ENCODE measurements at regions not wholly inside any gene's neighbourhood (a gene's known extent, or its start where the extent isn't known, plus 50 kb on each side); places are given as distances from the start of the nearest gene placed in this dataset.

DNA sequence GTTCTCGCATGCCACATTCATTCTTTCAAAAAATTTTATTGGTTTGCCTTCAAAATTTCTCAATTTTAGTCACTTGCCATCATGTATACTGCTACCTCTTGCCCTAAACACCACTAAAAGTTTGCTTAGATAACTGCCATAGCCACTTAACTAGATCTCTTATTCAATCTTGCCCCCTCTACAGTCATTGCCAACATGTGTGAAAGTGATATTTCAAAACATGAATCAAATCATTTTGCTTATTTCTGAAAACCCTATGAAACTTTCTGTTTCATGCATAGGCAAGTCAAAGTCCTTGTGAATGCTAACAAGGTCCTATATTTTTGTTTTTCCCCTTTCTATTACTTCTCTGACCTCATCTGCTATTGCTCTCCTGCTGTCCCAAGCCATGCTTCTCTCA, 397.1 kb downstream of the KCNJ3 start:
- intact Hi-C loops (cut with DNase I), result no loop called here
- TF ChIP-seq CTCF (IDR thresholded peaks at IDR 0.05) (no peak), POLR2A (IDR thresholded peaks at IDR 0.05) (no peak)

GRCh38 chr2:155080373-155080772, 381.9 kb downstream of the KCNJ3 start:
- Histone ChIP-seq H3K4me1 (no peaks in the 10 kb centered on the region), H3K27me3 (no peaks in the 10 kb centered on the region), H3K9me3 (no peaks in the 10 kb centered on the region), H3K27ac (no peak overlapping the region), H3K36me3 (no peaks in the 10 kb centered on the region), H3K4me3 (no peak overlapping the region)
- WGBS, 2 donors, result 31 to 35% methylated on average over 2 of the region's 2 CpGs
- no peak for DNase-seq
- intact Hi-C loops (cut with DNase I), result no loop called here
- TF ChIP-seq CTCF (IDR thresholded peaks at IDR 0.05) (no peak), POLR2A (IDR thresholded peaks at IDR 0.05) (no peak)

More for the DNA sequence above, 397.1 kb downstream of the KCNJ3 start:
- 61 to 86% methylated on average over 1 of the region's 1 CpG for WGBS, 2 donors
- Histone ChIP-seq H3K27ac (no peak overlapping the region), H3K36me3 (no peaks in the 10 kb centered on the region), H3K27me3 (no peaks in the 10 kb centered on the region), H3K9me3 (no peaks in the 10 kb centered on the region), H3K4me1 (no peaks in the 10 kb centered on the region), H3K4me3 (no peak overlapping the region)
- DNase-seq, result no peak

DNA sequence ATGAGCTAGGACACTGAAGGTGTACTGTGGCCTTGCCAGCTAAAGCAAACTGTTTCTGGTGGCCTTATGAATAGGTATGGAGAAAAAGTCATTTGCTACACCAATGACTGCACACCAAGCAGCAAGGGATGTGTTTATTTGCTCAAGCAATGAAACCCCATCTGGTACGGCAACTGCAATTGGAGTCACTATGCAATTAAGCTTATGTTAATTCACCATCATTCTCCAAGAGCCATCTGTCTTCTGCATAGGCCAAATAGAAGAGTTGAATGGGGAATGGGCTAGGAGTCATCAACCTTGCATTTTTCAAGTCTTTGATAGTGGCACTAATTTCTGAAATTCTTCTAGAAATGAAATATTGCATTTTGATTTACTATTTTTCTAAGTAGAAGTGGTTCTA, 372.0 kb downstream of the KCNJ3 start:
- intact Hi-C loops (cut with DNase I), result no loop called here
- Histone ChIP-seq H3K27me3 (no peaks in the 10 kb centered on the region), H3K36me3 (no peaks in the 10 kb centered on the region), H3K9me3 (no peaks in the 10 kb centered on the region), H3K27ac (no peak overlapping the region), H3K4me3 (no peak overlapping the region), H3K4me1 (no peaks in the 10 kb centered on the region)
- TF ChIP-seq POLR2A (IDR thresholded peaks at IDR 0.05), result no peak
- no peak for TF ChIP-seq CTCF (IDR thresholded peaks at IDR 0.05)
- WGBS, 2 donors, result 63 to 84% methylated on average over 1 of the region's 1 CpG
- no peak for DNase-seq

DNA sequence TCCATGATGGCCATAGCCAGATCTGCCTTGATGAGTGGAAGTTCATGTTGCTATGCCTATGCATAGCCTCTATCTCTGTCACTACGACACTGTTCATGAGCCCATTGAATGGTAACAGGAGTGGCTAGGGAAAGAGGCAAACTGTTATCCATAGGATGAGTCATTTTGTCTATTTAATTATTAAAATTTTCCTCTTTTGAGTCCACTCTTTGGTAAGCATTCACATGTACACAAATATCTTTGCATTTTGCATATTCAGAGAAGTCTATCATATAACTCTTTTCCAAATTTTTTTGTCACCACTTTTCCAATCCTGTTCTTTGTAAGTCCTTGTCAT, 364.4 kb downstream of the KCNJ3 start:
- H3K27ac ChIP-seq, result no peak overlapping the region
- WGBS, 2 donors, result 82 to 88% methylated on average over 1 of the region's 1 CpG
- no peaks in the 10 kb centered on the region for H3K36me3 ChIP-seq
- intact Hi-C loops (cut with DNase I), result no loop called here
- H3K27me3 ChIP-seq, result no peaks in the 10 kb centered on the region
- DNase-seq, result no peak
- H3K9me3 ChIP-seq, result no peaks in the 10 kb centered on the region
- TF ChIP-seq POLR2A (IDR thresholded peaks at IDR 0.05), result no peak
- no peak for TF ChIP-seq CTCF (IDR thresholded peaks at IDR 0.05)
- H3K4me1 ChIP-seq, result no peaks in the 10 kb centered on the region
- no peak overlapping the region for H3K4me3 ChIP-seq

- Histone ChIP-seq H3K4me1 (no peaks in the 10 kb centered on the region), H3K27ac (no peak overlapping the region), H3K9me3 (no peaks in the 10 kb centered on the region), H3K27me3 (no peaks in the 10 kb centered on the region), H3K36me3 (no peaks in the 10 kb centered on the region), H3K4me3 (no peak overlapping the region)
- intact Hi-C loops (cut with DNase I), result no loop called here
- no peak for DNase-seq
- TF ChIP-seq POLR2A (IDR thresholded peaks at IDR 0.05), result no peak
- 64 to 76% methylated on average over 2 of the region's 2 CpGs for WGBS, 2 donors
These were observed 363.9 kb downstream of the KCNJ3 start for GRCh38 chr2:155062250-155062921.

DNA sequence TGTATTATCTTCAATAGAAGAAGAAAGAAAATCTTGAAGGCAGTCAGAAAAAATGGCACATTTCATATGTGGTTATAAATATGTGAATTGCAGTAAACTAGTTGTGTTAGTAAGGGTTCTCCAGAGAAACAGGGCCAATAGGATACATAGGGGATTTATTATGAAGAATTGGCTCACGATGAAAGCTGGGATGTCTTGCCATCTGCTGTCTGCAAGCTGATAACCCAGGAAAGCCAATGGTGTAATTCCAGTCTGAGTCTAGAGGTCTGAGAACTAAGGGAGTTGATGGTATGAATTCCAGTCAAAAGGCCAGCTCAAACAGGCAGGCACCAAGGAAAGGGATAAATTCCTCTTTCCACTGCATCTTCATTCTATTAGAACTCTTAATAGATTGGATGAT, 362.4 kb downstream of the KCNJ3 start:
- H3K4me1 ChIP-seq, result no peaks in the 10 kb centered on the region
- WGBS, 2 donors, result 67 to 78% methylated on average over 1 of the region's 1 CpG
- H3K9me3 ChIP-seq, result no peaks in the 10 kb centered on the region
- intact Hi-C loops (cut with DNase I), result no loop called here
- no peak for DNase-seq
- no peak overlapping the region for H3K4me3 ChIP-seq
- H3K36me3 ChIP-seq, result no peaks in the 10 kb centered on the region
- no peak overlapping the region for H3K27ac ChIP-seq
- no peak for TF ChIP-seq POLR2A (IDR thresholded peaks at IDR 0.05)
- TF ChIP-seq CTCF (IDR thresholded peaks at IDR 0.05), result no peak
- H3K27me3 ChIP-seq, result no peaks in the 10 kb centered on the region
